IPS DF 6.9 (cell line): ENCODE measurements at regions not wholly inside any gene's neighbourhood (a gene's known extent, or its start where the extent isn't known, plus 50 kb on each side); places are given as distances from the start of the nearest gene placed in this dataset.

Experiments
- DNase-seq: peaks from one replicate; pipeline ENCODE4 v3.0.0-alpha.2; 2013; ENCODE audit warnings: low read depth, low spot score
- H3K27ac ChIP-seq: one replicate; pipeline ENCODE4 v1.5.1; 2013; ENCODE audit warnings: low read length, control low read depth
- H3K27me3 ChIP-seq: 2 replicates; pipeline ENCODE4 v1.6.1; 2013; ENCODE audit warnings: mild to moderate bottlenecking, low read length; ENCODE audit not compliant: control insufficient read depth, insufficient read depth
- H3K36me3 ChIP-seq: 2 replicates; pipeline ENCODE4 v1.6.1; 2013; ENCODE audit warnings: low read length; ENCODE audit not compliant: control insufficient read depth, insufficient read depth
- H3K4me1 ChIP-seq: 2 replicates; pipeline ENCODE4 v1.6.1; 2013; ENCODE audit warnings: low read length; ENCODE audit not compliant: control insufficient read depth, insufficient read depth
- H3K4me3 ChIP-seq: 2 replicates; pipeline ENCODE4 v1.5.1; 2013; ENCODE audit warnings: mild to moderate bottlenecking, low read length
- H3K9me3 ChIP-seq: 2 replicates; pipeline ENCODE4 v1.6.1; 2013; ENCODE audit warnings: low read length, inconsistent platforms; ENCODE audit not compliant: control insufficient read depth, insufficient read depth
- WGBS: extraction: QIAGEN DNeasy Blood & Tissue Kit; methylation state at CpG from one replicate; pipeline ENCODE4 v1.1.7; 2013; ENCODE audit warnings: mixed read lengths, missing lambda C conversion rate; ENCODE audit not compliant: insufficient read length, insufficient coverage; 5-methylcytosine and 5-hydroxymethylcytosine counted together

- H3K27me3 ChIP-seq = no peaks in the 10 kb centered on the region
- H3K9me3 ChIP-seq = no peaks in the 10 kb centered on the region
- WGBS = no CpG with 5 or more reads among the region's 1 CpG
- H3K27ac ChIP-seq = no peak overlapping the region
- no peak for DNase-seq
- H3K4me3 ChIP-seq = no peak overlapping the region
- no peaks in the 10 kb centered on the region for H3K4me1 ChIP-seq
- no peaks in the 10 kb centered on the region for H3K36me3 ChIP-seq
These were observed 128.8 kb downstream of the UCHL1 start for GRCh38 chr4:41385481-41385880.

- H3K36me3 ChIP-seq = no peaks in the 10 kb centered on the region
- no peak overlapping the region for H3K4me3 ChIP-seq
- no peak for DNase-seq
- H3K4me1 ChIP-seq = peaks cover under 1% of the 10 kb centered on the region; the same call in 1 of the 2 replicates
- no CpG with 5 or more reads among the region's 2 CpGs for WGBS
- H3K9me3 ChIP-seq = no peaks in the 10 kb centered on the region
- H3K27me3 ChIP-seq = no peaks in the 10 kb centered on the region
- no peak overlapping the region for H3K27ac ChIP-seq
These were observed 131.4 kb downstream of the UCHL1 start for GRCh38 chr4:41388080-41388479.

- no peak for DNase-seq
- Histone ChIP-seq H3K9me3 (no peaks in the 10 kb centered on the region), H3K36me3 (no peaks in the 10 kb centered on the region), H3K4me3 (no peak overlapping the region), H3K27ac (no peak overlapping the region), H3K27me3 (no peaks in the 10 kb centered on the region), H3K4me1 (peaks cover 2% of the 10 kb centered on the region; the same call in 1 of the 2 replicates)
- no CpG with 5 or more reads among the region's 3 CpGs for WGBS
These were observed 132.6 kb downstream of the UCHL1 start for GRCh38 chr4:41389356-41389755.

- H3K9me3 ChIP-seq = no peaks in the 10 kb centered on the region
- WGBS = no CpG with 5 or more reads among the region's 2 CpGs
- H3K36me3 ChIP-seq = no peaks in the 10 kb centered on the region
- no peak overlapping the region for H3K27ac ChIP-seq
- H3K27me3 ChIP-seq = no peaks in the 10 kb centered on the region
- no peak for DNase-seq
- H3K4me3 ChIP-seq = no peak overlapping the region
- H3K4me1 ChIP-seq = peaks cover 2% of the 10 kb centered on the region; the same call in 1 of the 2 replicates
These were observed 133.9 kb downstream of the UCHL1 start for GRCh38 chr4:41390661-41391060.

GRCh38 chr4:41391271-41391670 is 134.5 kb downstream of the UCHL1 start:
- WGBS = no CpG with 5 or more reads among the region's 2 CpGs
- DNase-seq = no peak
- Histone ChIP-seq H3K9me3 (no peaks in the 10 kb centered on the region), H3K27ac (no peak overlapping the region), H3K36me3 (no peaks in the 10 kb centered on the region), H3K4me3 (no peak overlapping the region), H3K4me1 (peaks cover 2% of the 10 kb centered on the region; the same call in 1 of the 2 replicates), H3K27me3 (no peaks in the 10 kb centered on the region)

- H3K27ac ChIP-seq = no peak overlapping the region
- peaks cover 4% of the 10 kb centered on the region for H3K4me1 ChIP-seq
- DNase-seq = no peak
- no peaks in the 10 kb centered on the region for H3K9me3 ChIP-seq
- no peaks in the 10 kb centered on the region for H3K36me3 ChIP-seq
- H3K27me3 ChIP-seq = no peaks in the 10 kb centered on the region
- no peak overlapping the region for H3K4me3 ChIP-seq
- WGBS = no CpG with 5 or more reads among the region's 2 CpGs
These were observed 137.8 kb downstream of the UCHL1 start for GRCh38 chr4:41394481-41394894.

GRCh38 chr4:41396214-41396613 is 139.5 kb downstream of the UCHL1 start:
- 100% methylated on average over 2 of the region's 2 CpGs for WGBS
- DNase-seq = no peak
- H3K4me3 ChIP-seq = no peak overlapping the region
- no peak overlapping the region for H3K27ac ChIP-seq
- no peaks in the 10 kb centered on the region for H3K27me3 ChIP-seq
- H3K4me1 ChIP-seq = peaks cover 4% of the 10 kb centered on the region
- H3K36me3 ChIP-seq = no peaks in the 10 kb centered on the region
- H3K9me3 ChIP-seq = no peaks in the 10 kb centered on the region

GRCh38 chr4:41396869-41397268 is 140.1 kb downstream of the UCHL1 start:
- H3K36me3 ChIP-seq = no peaks in the 10 kb centered on the region
- H3K27ac ChIP-seq = no peak overlapping the region
- no peaks in the 10 kb centered on the region for H3K27me3 ChIP-seq
- peaks cover 4% of the 10 kb centered on the region for H3K4me1 ChIP-seq
- no peak for DNase-seq
- H3K4me3 ChIP-seq = no peak overlapping the region
- no CpG with 5 or more reads among the region's 2 CpGs for whole genome bisulfite sequencing
- H3K9me3 ChIP-seq = no peaks in the 10 kb centered on the region

GRCh38 chr4:41399231-41399630 is 138.7 kb upstream of the LIMCH1 start:
- no peak for DNase-seq
- no CpG with 5 or more reads among the region's 1 CpG for WGBS
- H3K27me3 ChIP-seq = no peaks in the 10 kb centered on the region
- H3K27ac ChIP-seq = no peak overlapping the region
- no peaks in the 10 kb centered on the region for H3K9me3 ChIP-seq
- H3K4me1 ChIP-seq = peaks cover 3% of the 10 kb centered on the region; the same call in 1 of the 2 replicates
- no peak overlapping the region for H3K4me3 ChIP-seq
- H3K36me3 ChIP-seq = no peaks in the 10 kb centered on the region

GRCh38 chr4:41400296-41400695 is 137.7 kb upstream of the LIMCH1 start:
- Histone ChIP-seq H3K27me3 (no peaks in the 10 kb centered on the region), H3K4me3 (no peak overlapping the region), H3K36me3 (no peaks in the 10 kb centered on the region), H3K9me3 (no peaks in the 10 kb centered on the region), H3K27ac (no peak overlapping the region), H3K4me1 (peaks cover 3% of the 10 kb centered on the region; the same call in 1 of the 2 replicates)
- no peak for DNase-seq
- WGBS = no CpG with 5 or more reads among the region's 2 CpGs

- Histone ChIP-seq H3K27me3 (no peaks in the 10 kb centered on the region), H3K4me3 (no peak overlapping the region), H3K9me3 (no peaks in the 10 kb centered on the region), H3K36me3 (no peaks in the 10 kb centered on the region), H3K4me1 (no peaks in the 10 kb centered on the region), H3K27ac (no peak overlapping the region)
- DNase-seq = no peak
- WGBS = no CpG with 5 or more reads among the region's 4 CpGs
These were observed 132.4 kb upstream of the LIMCH1 start for GRCh38 chr4:41405464-41406112.
